NCI-H1694 (cell line): ENCODE measurements at regions not wholly inside any gene's neighbourhood (a gene's known extent, or its start where the extent isn't known, plus 50 kb on each side); places are given as distances from the start of the nearest gene placed in this dataset.

Experiments
- DNase-seq: peaks from one replicate; lab custom pipeline; 2025; lab: John Stamatoyannopoulos, UW

- no peak for DNase-seq
Observed at GRCh38 chr1:34701326-34702060, 53.4 kb upstream of the GJB5 start.
